ELR (cell line): ENCODE measurements at regions not wholly inside any gene's neighbourhood (a gene's known extent, or its start where the extent isn't known, plus 50 kb on each side); places are given as distances from the start of the nearest gene placed in this dataset.
A peak's percentile ranks its signal among the peaks of the same experiment; 100 is the strongest.

Source experiments
- DNase-seq: peaks from one replicate; pipeline ENCODE4 v3.0.0-alpha.2; 2015; ENCODE audit warnings: low read depth

DNA sequence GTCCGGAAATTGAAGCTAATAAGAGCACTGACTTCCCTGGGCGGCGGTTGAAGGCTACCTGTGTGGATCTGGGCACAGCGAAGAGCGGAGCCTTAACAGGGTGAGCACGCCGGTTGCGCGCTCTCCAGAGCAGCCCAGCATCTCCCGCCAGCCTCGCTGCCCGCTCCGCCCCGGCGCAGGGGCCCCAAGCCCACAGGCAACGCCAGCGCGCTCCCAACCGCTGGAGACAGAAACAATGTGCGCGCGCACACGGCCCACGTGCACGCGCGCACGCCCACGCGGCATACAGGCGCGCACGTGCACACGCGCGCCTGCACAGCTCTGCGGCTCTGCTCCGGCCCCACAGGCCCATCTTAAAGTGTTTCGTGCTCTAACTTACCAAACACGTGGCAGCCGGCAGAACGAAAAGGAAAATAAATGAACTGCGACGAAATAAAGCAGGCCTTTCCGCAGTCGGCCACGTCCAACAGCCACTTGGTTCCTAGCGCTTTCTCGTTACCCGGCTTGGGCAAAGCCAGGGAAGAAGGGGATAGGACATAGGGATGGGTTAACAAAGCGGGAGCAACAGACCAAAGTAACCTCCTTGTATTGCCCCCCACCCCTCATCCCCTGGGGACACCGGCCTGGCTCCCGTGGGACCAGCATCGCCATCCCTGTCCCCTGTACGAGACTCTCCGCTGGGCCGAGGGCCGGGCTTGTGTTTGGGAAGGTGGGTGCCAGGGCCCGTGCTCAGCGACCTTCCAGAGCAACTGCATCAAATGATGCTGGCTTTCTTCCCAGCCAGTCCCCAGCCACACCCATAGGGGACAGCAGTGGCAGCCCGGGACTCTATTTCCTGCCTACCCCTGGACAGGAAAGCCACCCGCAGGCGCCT lies 203.7 kb downstream of the ABHD5 start:
- DNase-seq: peak; percentile 83

- no peak for DNase-seq
These were observed 204.8 kb downstream of the ABHD5 start for GRCh38 chr3:43895573-43895972.

GRCh38 chr3:43902415-43902814 lies 211.7 kb downstream of the ABHD5 start:
- DNase-seq: no peak

DNA sequence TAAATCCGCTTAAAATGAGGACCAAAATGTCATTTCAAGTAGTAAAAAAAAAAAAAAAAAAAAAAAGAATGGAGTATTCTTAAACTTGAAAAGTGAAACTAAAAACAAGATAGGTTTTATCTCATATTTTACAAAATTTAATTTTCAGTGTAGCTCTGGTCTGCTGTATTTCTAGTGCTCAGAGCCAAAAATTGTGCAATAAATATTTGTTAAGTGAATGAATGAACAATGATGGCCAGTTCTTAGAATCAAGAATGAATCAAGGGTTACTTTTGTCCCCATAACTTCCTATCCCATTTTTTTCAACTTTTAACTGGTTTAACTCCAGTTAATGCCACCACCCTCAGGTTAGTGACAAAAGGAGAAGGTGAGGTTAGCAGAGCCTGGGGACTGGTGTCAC lies 214.4 kb downstream of the ABHD5 start:
- no peak for DNase-seq

- no peak for DNase-seq
These were observed 216.2 kb downstream of the ABHD5 start for GRCh38 chr3:43906849-43907507.

DNA sequence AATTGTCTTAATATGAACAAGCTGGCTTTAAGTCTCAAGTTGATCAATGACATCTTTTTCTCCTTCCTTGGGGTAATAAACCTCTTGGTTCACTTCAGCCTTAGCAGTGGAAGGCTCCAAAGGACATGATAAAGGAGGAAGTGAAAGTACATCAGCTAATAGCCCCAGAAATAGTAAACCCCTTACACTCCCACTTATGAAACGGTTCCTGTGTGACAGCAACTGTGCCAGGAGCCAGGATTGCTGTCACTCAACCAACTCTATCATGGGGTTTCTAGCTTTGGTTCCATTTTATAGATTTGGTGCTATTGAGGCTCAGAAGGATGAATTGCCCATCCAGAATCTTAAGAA lies 216.7 kb downstream of the ABHD5 start:
- no peak for DNase-seq

DNA sequence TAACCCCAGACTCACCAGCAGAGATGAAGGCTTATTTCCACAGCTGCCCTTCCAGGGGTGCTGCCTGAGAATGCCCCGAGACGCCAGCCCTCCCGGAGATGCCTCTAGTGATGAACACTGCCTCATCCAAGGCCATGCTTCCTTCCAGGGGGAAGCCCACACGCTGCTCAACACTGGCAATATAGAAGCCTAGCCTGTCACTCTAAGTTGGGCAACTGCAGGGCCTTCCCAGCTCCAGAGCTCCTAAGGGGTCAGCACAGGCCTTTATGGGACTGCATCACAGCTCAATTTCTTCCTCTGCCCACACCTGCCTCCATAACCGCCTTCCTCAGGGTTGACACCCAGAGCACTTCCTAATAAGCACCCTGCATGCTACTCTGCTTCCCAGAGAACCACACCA lies 217.7 kb downstream of the ABHD5 start:
- no peak for DNase-seq

DNA sequence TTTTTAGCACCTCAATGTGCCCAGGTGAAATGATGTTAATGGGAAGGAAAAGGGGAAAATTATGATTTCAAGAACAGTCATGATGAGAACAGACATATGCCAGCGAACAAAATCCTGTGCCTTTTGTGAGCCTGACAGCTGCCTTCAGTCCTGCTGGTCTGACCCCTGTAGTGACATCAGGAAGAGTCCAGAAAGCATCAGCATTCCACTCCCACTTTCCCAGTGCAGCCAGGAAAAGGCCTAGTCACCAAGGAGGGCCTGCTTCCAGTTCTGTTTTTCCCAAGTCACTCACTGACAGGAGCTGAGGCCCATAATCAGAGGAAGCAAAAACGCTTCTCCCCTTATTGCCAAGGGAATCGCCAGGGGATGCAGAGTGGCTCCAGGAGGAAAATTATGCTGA lies 218.4 kb downstream of the ABHD5 start:
- DNase-seq: no peak

GRCh38 chr3:43910750-43911149 lies 220.0 kb downstream of the ABHD5 start:
- DNase-seq: no peak

DNA sequence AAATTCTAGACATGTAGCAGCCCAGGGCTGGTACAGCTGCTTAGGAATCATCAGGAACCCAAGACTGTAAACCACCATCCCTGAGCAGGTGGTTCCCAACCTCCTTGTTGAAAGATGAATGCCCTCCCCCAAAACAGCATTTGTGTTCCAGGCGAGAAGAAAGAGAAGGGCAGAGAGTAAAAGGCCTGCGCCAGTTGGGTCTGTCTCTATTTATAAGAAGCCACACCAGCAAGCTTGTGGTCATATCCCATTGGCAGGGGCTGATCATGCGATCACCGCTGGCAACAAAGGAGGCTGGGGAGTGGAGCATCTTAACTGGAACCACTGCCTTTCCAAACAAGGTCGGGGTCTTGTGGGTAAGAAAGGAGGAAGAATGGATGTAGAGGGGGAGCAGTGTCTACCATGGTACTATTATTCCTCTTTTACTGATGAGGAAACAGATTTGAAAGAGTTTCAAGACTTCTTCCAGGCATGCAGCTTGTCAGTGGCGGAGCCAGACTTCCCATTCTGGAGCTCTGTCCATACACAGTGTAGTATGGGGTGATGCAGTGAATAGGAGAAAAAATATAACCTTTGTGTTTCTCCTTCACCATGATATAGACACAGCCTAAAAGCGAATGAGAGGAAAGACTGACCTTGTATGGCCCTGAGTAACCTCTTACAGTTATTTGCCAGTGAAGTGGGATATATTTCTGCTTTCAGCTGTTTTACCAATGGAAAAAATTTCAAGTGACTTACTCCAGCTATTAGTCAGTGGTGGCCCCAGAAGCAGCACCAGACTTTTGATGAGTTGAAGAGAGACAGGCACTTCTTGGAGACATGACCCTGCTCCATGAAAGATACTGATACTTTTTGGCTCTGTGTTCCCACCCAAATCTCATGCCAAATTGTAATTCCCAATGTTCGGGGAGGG lies 222.6 kb downstream of the ABHD5 start:
- DNase-seq: no peak

GRCh38 chr3:43914269-43914668 lies 223.5 kb downstream of the ABHD5 start:
- DNase-seq: no peak

GRCh38 chr3:43915546-43915945 lies 224.8 kb downstream of the ABHD5 start:
- no peak for DNase-seq

- no peak for DNase-seq
These were observed 226.6 kb downstream of the ABHD5 start for GRCh38 chr3:43917361-43917760.

DNA sequence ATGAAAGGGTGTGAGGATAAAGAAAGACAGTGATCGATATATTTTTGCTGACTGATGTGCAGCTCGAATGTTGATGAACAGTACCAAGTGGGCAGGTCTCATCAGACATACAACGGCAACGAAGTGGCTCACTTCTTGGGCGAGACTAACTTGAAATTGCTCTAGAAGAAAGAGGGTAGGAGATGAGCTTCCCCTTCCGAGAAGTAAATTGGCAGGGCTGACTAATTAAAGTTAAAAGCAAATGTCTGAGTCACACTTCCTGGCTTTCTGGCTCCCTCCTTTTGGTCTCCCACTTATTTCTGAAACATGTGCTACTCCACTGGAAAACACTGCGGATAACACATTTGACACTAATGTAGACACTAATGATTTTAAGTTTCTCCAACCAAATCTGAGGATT lies 228.3 kb downstream of the ABHD5 start:
- DNase-seq: peak; percentile 57

GRCh38 chr3:43921056-43921648 lies 230.4 kb downstream of the ABHD5 start:
- DNase-seq: no peak

GRCh38 chr3:43922374-43922773 lies 231.6 kb downstream of the ABHD5 start:
- DNase-seq: no peak

DNA sequence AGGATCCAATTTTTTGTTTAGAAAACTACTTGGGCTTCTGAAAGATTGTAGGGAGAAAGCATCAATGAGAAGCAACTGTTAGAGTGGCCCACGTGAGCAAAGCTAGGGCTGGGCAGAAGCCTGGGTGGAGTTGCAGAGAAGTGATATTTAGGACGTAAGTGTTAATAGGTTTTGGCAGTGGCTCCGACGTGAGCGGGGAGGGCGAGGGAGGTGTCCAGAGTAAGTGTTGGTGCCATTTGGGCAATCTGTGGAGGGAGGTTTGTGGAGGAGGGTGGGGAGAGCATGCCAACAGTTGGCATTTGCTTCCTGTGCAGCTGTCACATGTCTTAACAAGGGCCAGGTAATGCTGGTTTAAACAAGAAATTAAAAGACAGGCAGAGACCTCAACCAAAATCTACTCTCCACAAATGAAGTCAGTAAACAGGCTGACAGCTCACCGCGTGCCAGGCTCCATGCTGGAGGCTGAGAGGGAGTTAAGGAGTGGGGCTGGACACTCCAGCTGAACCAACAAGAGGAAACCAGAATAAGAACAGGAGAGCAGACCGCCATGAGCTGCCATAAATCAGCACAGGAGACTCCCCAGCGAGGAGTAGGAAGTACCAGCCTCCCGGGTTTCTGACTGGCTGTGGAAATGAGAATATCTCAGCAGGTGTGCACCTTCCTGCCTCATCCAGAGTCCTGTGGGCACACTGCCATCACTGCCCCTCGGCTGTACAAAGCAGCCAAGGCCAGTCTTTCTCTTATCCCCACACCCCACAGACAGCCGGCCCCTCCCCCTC lies 232.6 kb downstream of the ABHD5 start:
- DNase-seq: no peak

DNA sequence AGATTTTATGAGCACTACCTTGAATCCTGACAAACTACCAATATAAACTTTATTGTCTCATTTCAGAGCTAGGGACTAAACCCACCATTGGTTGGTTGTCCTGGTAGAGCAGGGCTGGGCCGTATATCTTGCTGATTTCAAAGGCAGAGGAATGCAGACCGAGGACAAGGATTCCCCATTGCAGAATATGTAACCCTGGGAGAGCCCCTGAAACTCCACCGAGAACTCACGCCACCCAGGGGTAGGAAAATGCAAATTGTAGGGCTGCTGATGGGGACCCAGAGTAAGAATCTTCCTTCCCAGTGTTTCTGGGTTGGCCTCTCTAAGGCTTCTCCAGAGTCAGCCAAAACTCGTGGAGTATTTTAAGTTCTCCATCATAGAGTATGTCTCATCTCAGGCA lies 235.3 kb downstream of the ABHD5 start:
- DNase-seq: no peak

GRCh38 chr3:43932921-43933320 lies 242.2 kb downstream of the ABHD5 start:
- no peak for DNase-seq

DNA sequence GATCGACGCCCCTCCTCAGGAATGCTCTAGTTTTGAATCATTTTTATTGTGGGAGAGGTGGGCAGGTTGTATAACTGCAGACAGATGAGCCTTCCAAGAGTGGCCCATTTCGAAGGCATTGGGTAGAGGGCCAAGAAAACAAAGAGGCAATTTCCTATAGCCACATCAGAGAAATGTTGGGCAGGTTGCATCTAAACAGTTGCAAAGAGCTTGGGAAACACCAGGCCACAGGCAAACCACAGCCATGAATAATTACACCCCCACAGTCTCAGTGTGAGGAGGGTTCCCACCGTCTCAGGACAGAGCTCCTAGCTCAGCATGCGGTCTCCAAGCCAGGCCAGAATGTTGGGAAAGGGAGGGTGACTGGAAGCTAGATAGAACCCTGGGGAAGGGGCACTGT lies 257.3 kb downstream of the ABHD5 start:
- DNase-seq: no peak

- no peak for DNase-seq
These were observed 258.9 kb downstream of the ABHD5 start for GRCh38 chr3:43949594-43949993.
